ENCODE measurements at regions not wholly inside any gene's neighbourhood (a gene's known extent, or its start where the extent isn't known, plus 50 kb on each side); places are given as distances from the start of the nearest gene placed in this dataset.

DNA sequence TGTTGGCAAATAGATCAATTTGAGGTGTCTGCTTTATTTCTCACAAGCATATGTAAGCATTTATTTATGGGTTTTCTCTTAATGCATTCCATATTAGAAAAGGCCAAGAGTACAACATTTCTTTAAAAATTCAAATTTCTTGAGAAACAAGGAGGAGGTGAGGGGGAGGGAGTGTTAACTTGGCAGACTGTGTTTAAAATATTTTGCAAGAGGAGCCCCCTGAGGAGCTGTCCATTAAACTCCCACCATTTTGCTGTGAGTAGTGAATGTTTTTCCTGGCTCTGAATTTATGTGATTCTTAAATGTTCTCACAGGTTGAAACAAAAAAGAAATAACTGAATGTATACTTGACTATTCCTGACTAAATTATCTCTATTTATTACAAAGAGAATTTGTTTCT, 363.8 kb downstream of the PTPRC start:
- no peak overlapping the region for H3K9ac ChIP-seq (ENCODE audit: control insufficient read depth, insufficient read depth, low read length)
- FAIRE-seq, result no peak
- in situ Hi-C loops (cut with MboI), result no loop called here

DNA sequence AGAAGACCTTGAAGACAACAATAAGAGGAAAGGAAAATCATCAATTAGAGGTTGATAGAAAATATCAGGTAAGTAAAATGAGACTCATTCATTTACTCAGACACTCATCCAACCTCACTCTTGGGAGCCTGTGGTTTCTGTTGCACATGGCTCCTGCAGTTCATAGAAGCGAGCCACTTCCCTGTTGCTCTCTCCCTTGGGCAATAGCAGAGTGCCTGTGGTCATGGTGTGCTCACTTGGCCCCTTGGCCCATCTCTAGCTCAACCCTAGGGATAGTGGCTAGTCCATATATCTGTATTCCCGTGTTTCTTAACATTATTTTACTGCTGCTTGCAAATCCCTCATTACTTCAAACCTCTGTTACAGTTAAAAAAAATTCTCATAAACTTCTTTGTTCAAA, 368.6 kb downstream of the PTPRC start:
- DNase-seq (ENCODE audit: low read depth, low spot score), result no peak
- H2AFZ ChIP-seq (ENCODE audit: control insufficient read depth, low read depth, low read length), result no peak overlapping the region
- no peak overlapping the region for H3K27ac ChIP-seq (ENCODE audit: control insufficient read depth, insufficient read depth)
- H4K20me1 ChIP-seq (ENCODE audit: control insufficient read depth, insufficient read depth), result no peaks in the 10 kb centered on the region
- no peak overlapping the region for H3K4me2 ChIP-seq (ENCODE audit: control insufficient read depth, insufficient read depth)
- no TSS peak for BruUV-seq (replicated peaks)
- H3K9me3 ChIP-seq (replicated peaks; ENCODE audit: control insufficient read depth, insufficient read depth, low read length), result no peaks in the 10 kb centered on the region; the same call in 2 of the 3 replicates
- FAIRE-seq, result no peak
- H3K4me3 ChIP-seq, result no peak overlapping the region
- TF ChIP-seq FOXM1 (IDR thresholded peaks at IDR 0.05; ENCODE audit: low read depth, low read length) (no peak), ZNF24 (IDR thresholded peaks at IDR 0.05) (peak; percentile 59; the same call in 1 of the 2 replicates), WRNIP1 (IDR thresholded peaks at IDR 0.05; ENCODE audit: borderline replicate concordance, low read depth, low read length) (no peak), SPI1 (IDR thresholded peaks at IDR 0.05; ENCODE audit: borderline replicate concordance, insufficient read depth, low read depth, low read length) (0 out of 2 replicates have a peak, but pooled peaks have one; percentile 17), NFYA (IDR thresholded peaks at IDR 0.05; ENCODE audit: borderline replicate concordance, low read depth, low read length) (no peak), IRF4 (IDR thresholded peaks at IDR 0.05; ENCODE audit: low read depth, low read length) (no peak), MEF2B (IDR thresholded peaks at IDR 0.05; ENCODE audit: partially characterized antibody, poor library complexity, severe bottlenecking) (peak; percentile 27)
- H3K79me2 ChIP-seq (ENCODE audit: control insufficient read depth, insufficient read depth, low read length), result no peaks in the 10 kb centered on the region
- CTCF ChIA-PET, result no interaction called here
- H3K27me3 ChIP-seq (replicated peaks in 1 of 2; ENCODE audit: control insufficient read depth in 2 of 2, insufficient read depth in 2 of 2, low read length in 1 of 2), result no peaks in the 10 kb centered on the region
- POLR2A ChIA-PET, result no interaction called here
- no peak overlapping the region for H3K9ac ChIP-seq (ENCODE audit: control insufficient read depth, insufficient read depth, low read length)
- H3K36me3 ChIP-seq (ENCODE audit: control insufficient read depth in 2 of 2, insufficient read depth in 2 of 2, low read length in 1 of 2), result no peaks in the 10 kb centered on the region
- SMC1A ChIA-PET (ENCODE audit: uncharacterized antibody, unreplicated experiment), result interaction anchor here (0.9 kb wide), 1 partner anchor 237 kb away, joined by 3 read pairs; no protein-coding TSS in a partner anchor
- peaks cover 11% of the 10 kb centered on the region for H3K4me1 ChIP-seq (ENCODE audit: control insufficient read depth, insufficient read depth, low read length)
- in situ Hi-C loops (cut with MboI) (no loop called here), intact Hi-C loops (cut with micrococcal nuclease; ENCODE audit: unreplicated experiment) (loop anchor here (5.0 kb wide), 1 partner anchor 235 kb away; no protein-coding TSS in a partner anchor)
- WGBS (ENCODE audit: insufficient coverage, insufficient replicate concordance, low lambda C conversion rate, missing lambda C conversion rate), result 43% methylated on average over 2 of the region's 2 CpGs
- ATAC-seq, result peak; percentile 68
- RAD21 ChIA-PET (ENCODE audit: unreplicated experiment), result interaction anchor here (1.4 to 2.7 kb wide), 2 partner anchors 70 to 75 kb away, joined by 4 to 12 read pairs; no protein-coding TSS in a partner anchor

More for the DNA sequence above, 363.8 kb downstream of the PTPRC start:
- H3K79me2 ChIP-seq (ENCODE audit: control insufficient read depth, insufficient read depth, low read length), result no peaks in the 10 kb centered on the region
- ATAC-seq, result no peak
- POLR2A ChIA-PET, result no interaction called here
- RAD21 ChIA-PET (ENCODE audit: unreplicated experiment), result interaction anchor here (0.9 kb wide), 1 partner anchor 67 kb away, joined by 3 read pairs; no protein-coding TSS in a partner anchor
- H3K9me3 ChIP-seq (replicated peaks; ENCODE audit: control insufficient read depth, insufficient read depth, low read length), result no peaks in the 10 kb centered on the region
- H3K36me3 ChIP-seq (ENCODE audit: control insufficient read depth in 2 of 2, insufficient read depth in 2 of 2, low read length in 1 of 2), result no peaks in the 10 kb centered on the region
- H3K4me3 ChIP-seq, result no peak overlapping the region
- no peaks in the 10 kb centered on the region for H4K20me1 ChIP-seq (ENCODE audit: control insufficient read depth, insufficient read depth)
- CTCF ChIA-PET, result interaction anchor here (0.6 kb wide), 1 partner anchor 397 kb away, joined by 3 read pairs; no protein-coding TSS in a partner anchor
- H3K4me1 ChIP-seq (ENCODE audit: control insufficient read depth, insufficient read depth, low read length), result no peaks in the 10 kb centered on the region
- no peaks in the 10 kb centered on the region for H3K27me3 ChIP-seq (replicated peaks in 1 of 2; ENCODE audit: control insufficient read depth in 2 of 2, insufficient read depth in 2 of 2, low read length in 1 of 2)
- intact Hi-C loops (cut with micrococcal nuclease; ENCODE audit: unreplicated experiment), result no loop called here
- H3K4me2 ChIP-seq (ENCODE audit: control insufficient read depth, insufficient read depth), result no peak overlapping the region
- no peak for TF ChIP-seq ZNF24 (IDR thresholded peaks at IDR 0.05)
- TF ChIP-seq CHD4 (IDR thresholded peaks at IDR 0.05), result no peak
- no peak for TF ChIP-seq STAT1 (conservative IDR thresholded peaks at IDR 0.05)
- no peak overlapping the region for H3K27ac ChIP-seq (ENCODE audit: control insufficient read depth, insufficient read depth)
- H2AFZ ChIP-seq (ENCODE audit: control insufficient read depth, low read depth, low read length), result no peak overlapping the region
- BruUV-seq (replicated peaks), result no TSS peak
- DNase-seq (ENCODE audit: low read depth, low spot score), result no peak
- SMC1A ChIA-PET (ENCODE audit: uncharacterized antibody, unreplicated experiment), result interaction anchor here (0.9 to 1.7 kb wide), 3 partner anchors 8 to 66 kb away, joined by 3 to 4 read pairs (median 3); no protein-coding TSS in a partner anchor
